Endothelial cell (in vitro differentiated cells): ENCODE measurements at regions not wholly inside any gene's neighbourhood (a gene's known extent, or its start where the extent isn't known, plus 50 kb on each side); places are given as distances from the start of the nearest gene placed in this dataset.

Source experiments
- DNase-seq: peaks from one replicate; pipeline ENCODE4 v3.0.0; 2021; ENCODE audit warnings: low spot score
- H3K27ac Mint-ChIP-seq: one replicate; pipeline ENCODE4 v1.8.0; 2021; ENCODE audit warnings: mixed read lengths, inconsistent platforms; ENCODE audit not compliant: unreplicated experiment
- H3K27me3 Mint-ChIP-seq: one replicate; pipeline ENCODE4 v1.8.0; 2021; ENCODE audit warnings: mild to moderate bottlenecking, moderate library complexity, mixed read lengths, inconsistent platforms; ENCODE audit not compliant: unreplicated experiment
- H3K36me3 Mint-ChIP-seq: one replicate; pipeline ENCODE4 v1.8.0; 2021; ENCODE audit warnings: mild to moderate bottlenecking, low read depth, mixed read lengths, inconsistent platforms; ENCODE audit not compliant: unreplicated experiment
- H3K4me1 Mint-ChIP-seq: one replicate; pipeline ENCODE4 v1.8.0; 2021; ENCODE audit warnings: mild to moderate bottlenecking, mixed read lengths, inconsistent platforms; ENCODE audit not compliant: unreplicated experiment
- H3K4me3 Mint-ChIP-seq: one replicate; pipeline ENCODE4 v1.8.0; 2021; ENCODE audit warnings: mild to moderate bottlenecking, mixed read lengths, inconsistent platforms; ENCODE audit not compliant: unreplicated experiment
- H3K9me3 Mint-ChIP-seq: one replicate; pipeline ENCODE4 v1.8.0; 2021; ENCODE audit warnings: mixed read lengths, inconsistent platforms; ENCODE audit not compliant: unreplicated experiment
- CTCF ChIP-seq: fragments of 200-600 bp; sonication (generic); IDR thresholded peaks from one replicate; pipeline ENCODE4 v1.5.0; 2021; ENCODE audit warnings: antibody characterized with exemption; ENCODE audit not compliant: unreplicated experiment

- no peak for TF ChIP-seq CTCF
- H3K4me3 Mint-ChIP-seq: no peak overlapping the region
- no peaks in the 10 kb centered on the region for H3K9me3 Mint-ChIP-seq
- H3K27ac Mint-ChIP-seq: no peak overlapping the region
- no peaks in the 10 kb centered on the region for H3K36me3 Mint-ChIP-seq
- peaks cover 3% of the 10 kb centered on the region for H3K4me1 Mint-ChIP-seq
- DNase-seq: no peak
- peaks cover 1% of the 10 kb centered on the region for H3K27me3 Mint-ChIP-seq
Observed at GRCh38 chr21:28822123-28822399, 170.6 kb downstream of the LTN1 start.

GRCh38 chr21:28821276-28822122, 171.2 kb downstream of the LTN1 start:
- Mint-ChIP-seq H3K27ac (no peak overlapping the region), H3K4me3 (no peak overlapping the region), H3K4me1 (peaks cover 3% of the 10 kb centered on the region), H3K27me3 (peaks cover 1% of the 10 kb centered on the region), H3K36me3 (no peaks in the 10 kb centered on the region), H3K9me3 (no peaks in the 10 kb centered on the region)
- no peak for DNase-seq
- no peak for TF ChIP-seq CTCF

GRCh38 chr21:28818663-28819278, 173.9 kb downstream of the LTN1 start:
- no peak for TF ChIP-seq CTCF
- Mint-ChIP-seq H3K4me1 (peaks cover 3% of the 10 kb centered on the region), H3K27ac (no peak overlapping the region), H3K4me3 (no peak overlapping the region), H3K9me3 (no peaks in the 10 kb centered on the region), H3K27me3 (peaks cover 1% of the 10 kb centered on the region), H3K36me3 (no peaks in the 10 kb centered on the region)
- no peak for DNase-seq

GRCh38 chr21:28817871-28818270, 174.8 kb downstream of the LTN1 start:
- no peak for TF ChIP-seq CTCF
- Mint-ChIP-seq H3K9me3 (no peaks in the 10 kb centered on the region), H3K27ac (no peak overlapping the region), H3K4me3 (no peak overlapping the region), H3K4me1 (peaks cover 2% of the 10 kb centered on the region), H3K27me3 (peaks cover 1% of the 10 kb centered on the region), H3K36me3 (no peaks in the 10 kb centered on the region)
- DNase-seq: no peak

GRCh38 chr21:28811860-28812259, 180.8 kb downstream of the LTN1 start:
- no peak overlapping the region for H3K4me3 Mint-ChIP-seq
- peaks cover 3% of the 10 kb centered on the region for H3K27me3 Mint-ChIP-seq
- no peak overlapping the region for H3K27ac Mint-ChIP-seq
- no peaks in the 10 kb centered on the region for H3K4me1 Mint-ChIP-seq
- H3K36me3 Mint-ChIP-seq: no peaks in the 10 kb centered on the region
- DNase-seq: no peak
- H3K9me3 Mint-ChIP-seq: no peaks in the 10 kb centered on the region
- TF ChIP-seq CTCF: no peak
